Stimulated activated naive CD4-positive, alpha-beta T cell (primary cell): ENCODE measurements at regions not wholly inside any gene's neighbourhood (a gene's known extent, or its start where the extent isn't known, plus 50 kb on each side); places are given as distances from the start of the nearest gene placed in this dataset.

Source experiments
- DNase-seq, 6 experiments: peaks; one replicate each; lab custom pipeline; 2025; lab: John Stamatoyannopoulos, UW

- DNase-seq, result no peak
Measured at GRCh38 chr16:59411961-59412841, 678.1 kb upstream of the GOT2 start.

GRCh38 chr16:59410451-59410850 is 676.3 kb upstream of the GOT2 start:
- DNase-seq, result no peak

- no peak for DNase-seq
Measured at GRCh38 chr16:59405802-59406201, 671.7 kb upstream of the GOT2 start.

GRCh38 chr16:59404509-59404908 is 670.4 kb upstream of the GOT2 start:
- no peak for DNase-seq

GRCh38 chr16:59400830-59401229 is 666.7 kb upstream of the GOT2 start:
- DNase-seq, result no peak

GRCh38 chr16:59397638-59398037 is 663.5 kb upstream of the GOT2 start:
- DNase-seq, result no peak

GRCh38 chr16:59394526-59394925 is 660.4 kb upstream of the GOT2 start:
- no peak for DNase-seq

GRCh38 chr16:59392911-59393310 is 658.8 kb upstream of the GOT2 start:
- DNase-seq, result no peak

- DNase-seq, result no peak
Measured at GRCh38 chr16:59391617-59392364, 657.7 kb upstream of the GOT2 start.

- no peak for DNase-seq
Measured at GRCh38 chr16:59385959-59386358, 651.8 kb upstream of the GOT2 start.

GRCh38 chr16:59385491-59385890 is 651.4 kb upstream of the GOT2 start:
- DNase-seq, result no peak

- DNase-seq, result no peak
Measured at GRCh38 chr16:59373632-59374031, 639.5 kb upstream of the GOT2 start.

GRCh38 chr16:59370717-59371116 is 636.6 kb upstream of the GOT2 start:
- no peak for DNase-seq

GRCh38 chr16:59369523-59369922 is 635.4 kb upstream of the GOT2 start:
- no peak for DNase-seq

- no peak for DNase-seq
Measured at GRCh38 chr16:59368586-59368985, 634.5 kb upstream of the GOT2 start.

GRCh38 chr16:59356709-59357108 is 622.6 kb upstream of the GOT2 start:
- DNase-seq, result no peak

- DNase-seq, result no peak
Measured at GRCh38 chr16:59356144-59356543, 622.0 kb upstream of the GOT2 start.

GRCh38 chr16:59355704-59356103 is 621.6 kb upstream of the GOT2 start:
- no peak for DNase-seq

- no peak for DNase-seq
Measured at GRCh38 chr16:59351305-59351903, 617.3 kb upstream of the GOT2 start.

GRCh38 chr16:59350670-59351069 is 616.6 kb upstream of the GOT2 start:
- no peak for DNase-seq

GRCh38 chr16:59342669-59343068 is 608.6 kb upstream of the GOT2 start:
- no peak for DNase-seq

- DNase-seq, result no peak
Measured at GRCh38 chr16:59341368-59341767, 607.3 kb upstream of the GOT2 start.

- DNase-seq, result no peak
Measured at GRCh38 chr16:59339871-59340270, 605.8 kb upstream of the GOT2 start.
